SW 1271 (cell line): ENCODE measurements at regions not wholly inside any gene's neighbourhood (a gene's known extent, or its start where the extent isn't known, plus 50 kb on each side); places are given as distances from the start of the nearest gene placed in this dataset.

Experiments used
- DNase-seq, 2 experiments: peaks; one replicate each; lab custom pipeline; 2025; lab: John Stamatoyannopoulos, UW

- no peak for DNase-seq
Measured at GRCh38 chr13:111844222-111844671, 222.7 kb upstream of the SOX1 start.

- no peak for DNase-seq
Measured at GRCh38 chr13:111844682-111845081, 222.3 kb upstream of the SOX1 start.

GRCh38 chr13:111845621-111846351, 221.2 kb upstream of the SOX1 start:
- no peak for DNase-seq

- DNase-seq = no peak
Measured at GRCh38 chr13:111846391-111847159, 220.4 kb upstream of the SOX1 start.

GRCh38 chr13:111847964-111848363, 219.0 kb upstream of the SOX1 start:
- no peak for DNase-seq

- DNase-seq = no peak
Measured at GRCh38 chr13:111850458-111850857, 216.5 kb upstream of the SOX1 start.

GRCh38 chr13:111850976-111851375, 216.0 kb upstream of the SOX1 start:
- no peak for DNase-seq

GRCh38 chr13:111852725-111853518, 214.0 kb upstream of the SOX1 start:
- DNase-seq = no peak

- DNase-seq = no peak
Measured at GRCh38 chr13:111853721-111854120, 213.2 kb upstream of the SOX1 start.

- DNase-seq = no peak
Measured at GRCh38 chr13:111854403-111854802, 212.5 kb upstream of the SOX1 start.

- no peak for DNase-seq
Measured at GRCh38 chr13:111855191-111855590, 211.8 kb upstream of the SOX1 start.

GRCh38 chr13:111855786-111856185, 211.2 kb upstream of the SOX1 start:
- DNase-seq = no peak

- DNase-seq = no peak
Measured at GRCh38 chr13:111856571-111856970, 210.4 kb upstream of the SOX1 start.

- DNase-seq = no peak
Measured at GRCh38 chr13:111857336-111857735, 209.6 kb upstream of the SOX1 start.

GRCh38 chr13:111857846-111858560, 208.9 kb upstream of the SOX1 start:
- DNase-seq = no peak

- no peak for DNase-seq
Measured at GRCh38 chr13:111858571-111858970, 208.4 kb upstream of the SOX1 start.

GRCh38 chr13:111859354-111860230, 207.4 kb upstream of the SOX1 start:
- DNase-seq = no peak

- no peak for DNase-seq
Measured at GRCh38 chr13:111860231-111860552, 206.8 kb upstream of the SOX1 start.

- DNase-seq = no peak
Measured at GRCh38 chr13:111861319-111861718, 205.6 kb upstream of the SOX1 start.

GRCh38 chr13:111861766-111862366, 205.1 kb upstream of the SOX1 start:
- no peak for DNase-seq
